NCI-H82 (cell line): ENCODE measurements at regions not wholly inside any gene's neighbourhood (a gene's known extent, or its start where the extent isn't known, plus 50 kb on each side); places are given as distances from the start of the nearest gene placed in this dataset.

Source experiments
- DNase-seq: peaks from one replicate; lab custom pipeline; 2025; lab: John Stamatoyannopoulos, UW

GRCh38 chr1:8084913-8085312, 58.8 kb upstream of the ERRFI1 start:
- no peak for DNase-seq

DNA sequence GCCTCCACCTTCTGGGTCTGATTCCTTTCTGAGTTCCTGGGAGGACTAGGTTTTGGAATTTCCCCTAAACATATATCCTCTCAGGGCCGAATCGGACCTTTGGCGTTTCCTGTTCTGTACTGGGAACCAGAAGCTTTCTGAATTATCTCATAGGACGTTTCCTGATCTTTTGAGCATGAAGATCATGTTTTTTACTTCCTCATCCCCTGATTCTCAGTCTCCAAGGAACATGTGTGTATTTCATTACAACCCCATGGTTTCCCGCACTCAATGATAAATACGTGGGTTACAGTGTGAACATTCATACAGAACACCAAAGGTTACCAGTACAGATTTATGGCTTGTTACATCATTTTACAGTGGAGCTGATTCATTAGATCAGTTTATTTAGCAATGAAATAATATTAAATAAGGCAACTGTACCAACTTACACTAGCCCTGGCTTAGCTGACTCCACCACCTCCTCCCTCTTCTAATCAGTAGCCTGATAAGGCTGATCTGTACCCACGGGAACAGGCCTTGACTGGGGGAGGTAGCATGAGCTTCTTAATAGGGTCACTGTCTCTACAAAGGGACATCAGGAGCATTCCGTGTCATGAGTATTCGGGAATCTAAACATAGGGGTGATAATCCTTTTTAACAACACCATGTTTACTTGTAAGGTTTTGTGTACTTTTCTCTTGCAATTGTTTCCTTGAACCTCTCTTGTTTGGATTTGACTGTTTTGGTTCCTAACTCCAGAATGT, 57.8 kb upstream of the ERRFI1 start:
- no peak for DNase-seq

GRCh38 chr1:8082945-8083344, 56.8 kb upstream of the ERRFI1 start:
- DNase-seq = no peak

DNA sequence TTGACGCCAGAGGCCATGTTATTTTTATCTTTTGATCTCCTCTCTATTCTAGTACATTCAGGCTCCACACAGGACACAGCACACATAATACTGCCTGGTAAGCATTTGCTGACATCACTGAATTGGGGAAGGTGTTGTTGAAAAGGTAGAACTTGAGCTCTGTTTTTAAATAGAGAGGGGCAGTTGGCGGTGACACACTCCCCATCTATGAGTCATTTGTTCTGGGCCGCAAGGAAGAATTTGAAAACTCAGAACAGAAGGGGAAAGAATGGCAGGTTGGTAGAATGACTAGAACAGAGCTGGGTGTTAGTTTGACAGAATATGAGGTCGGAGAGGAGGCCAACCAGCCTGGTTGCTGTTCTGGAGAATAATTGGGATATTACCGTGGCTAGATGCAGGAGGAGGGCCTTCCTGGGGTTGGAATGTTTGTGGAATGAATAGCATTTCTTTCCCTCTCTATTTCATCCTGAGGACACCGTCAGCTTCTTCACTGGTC, 52.1 kb upstream of the ERRFI1 start:
- DNase-seq = no peak

DNA sequence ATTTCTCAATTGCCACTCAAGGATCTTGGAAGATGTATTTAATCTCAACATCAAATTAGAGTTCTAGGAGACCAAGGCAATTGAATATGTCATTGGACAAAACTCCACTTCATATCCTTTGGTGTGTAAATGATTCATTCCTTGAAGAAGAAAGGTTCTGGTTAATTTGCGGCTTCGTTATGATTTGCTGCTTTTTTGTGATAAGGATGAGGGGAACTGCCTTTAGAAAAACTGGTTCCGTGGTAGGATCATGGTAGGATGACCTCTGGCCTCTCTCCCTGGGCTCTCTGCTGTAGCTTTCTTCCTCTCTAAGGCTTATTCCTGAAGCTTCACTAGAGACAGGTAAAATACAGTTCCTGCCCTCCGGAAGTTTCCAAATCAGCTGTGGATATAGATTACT, 51.5 kb upstream of the ERRFI1 start:
- no peak for DNase-seq

GRCh38 chr1:8077120-8077573, 51.0 kb upstream of the ERRFI1 start:
- no peak for DNase-seq

- no peak for DNase-seq
Observed at GRCh38 chr1:8076176-8076575, 50.1 kb upstream of the ERRFI1 start.
